ENCODE measurements at regions not wholly inside any gene's neighbourhood (a gene's known extent, or its start where the extent isn't known, plus 50 kb on each side); places are given as distances from the start of the nearest gene placed in this dataset.

- TF ChIP-seq CTCF (IDR thresholded peaks at IDR 0.05 in 8 of 11, conservative IDR thresholded peaks at IDR 0.05 in 3 of 11), result no peak
- TF ChIP-seq POLR2A (IDR thresholded peaks at IDR 0.05), result no peak
- TF ChIP-seq POLR2AphosphoS5 (IDR thresholded peaks at IDR 0.05), result no peak
Observed at GRCh38 chr1:55584526-55585401, 369.6 kb upstream of the USP24 start.
